NCI-H748 (cell line): ENCODE measurements at regions not wholly inside any gene's neighbourhood (a gene's known extent, or its start where the extent isn't known, plus 50 kb on each side); places are given as distances from the start of the nearest gene placed in this dataset.
"Not testable (repeated sequence)": the region's sequence is repeated elsewhere in the genome, so short reads cannot be mapped to it uniquely, and the experiment has no call there.

Experiments
- DNase-seq: peaks from one replicate; lab custom pipeline; 2025; ENCODE audit not compliant: unreplicated experiment; lab: John Stamatoyannopoulos, UW

GRCh38 chr9:78707080-78707479 is 410.2 kb downstream of the PSAT1 start:
- no peak for DNase-seq

DNA sequence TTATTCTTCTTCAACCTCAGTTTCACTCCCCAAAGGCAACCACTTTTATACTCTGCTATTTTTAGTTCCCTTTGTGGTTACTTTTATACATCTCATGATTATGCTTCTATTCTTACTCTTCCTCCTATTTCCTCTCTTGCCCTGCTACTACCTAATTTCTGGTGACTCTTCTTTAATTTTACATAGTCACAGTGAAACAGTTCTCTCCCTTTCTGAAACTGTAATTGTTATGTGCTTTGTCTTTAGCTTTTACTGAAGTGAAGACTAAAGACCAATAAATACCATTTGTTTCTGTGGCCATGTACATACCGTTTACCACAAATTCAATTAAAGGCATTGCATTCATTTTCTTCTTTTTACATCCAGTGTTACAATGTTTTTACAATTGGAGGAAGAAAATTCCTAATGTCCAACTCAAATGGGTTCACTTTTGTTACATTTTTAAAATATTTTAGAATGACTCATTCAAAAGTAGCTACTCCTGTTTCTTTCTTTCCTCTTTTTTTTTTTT is 410.6 kb downstream of the PSAT1 start:
- DNase-seq, result no peak

DNA sequence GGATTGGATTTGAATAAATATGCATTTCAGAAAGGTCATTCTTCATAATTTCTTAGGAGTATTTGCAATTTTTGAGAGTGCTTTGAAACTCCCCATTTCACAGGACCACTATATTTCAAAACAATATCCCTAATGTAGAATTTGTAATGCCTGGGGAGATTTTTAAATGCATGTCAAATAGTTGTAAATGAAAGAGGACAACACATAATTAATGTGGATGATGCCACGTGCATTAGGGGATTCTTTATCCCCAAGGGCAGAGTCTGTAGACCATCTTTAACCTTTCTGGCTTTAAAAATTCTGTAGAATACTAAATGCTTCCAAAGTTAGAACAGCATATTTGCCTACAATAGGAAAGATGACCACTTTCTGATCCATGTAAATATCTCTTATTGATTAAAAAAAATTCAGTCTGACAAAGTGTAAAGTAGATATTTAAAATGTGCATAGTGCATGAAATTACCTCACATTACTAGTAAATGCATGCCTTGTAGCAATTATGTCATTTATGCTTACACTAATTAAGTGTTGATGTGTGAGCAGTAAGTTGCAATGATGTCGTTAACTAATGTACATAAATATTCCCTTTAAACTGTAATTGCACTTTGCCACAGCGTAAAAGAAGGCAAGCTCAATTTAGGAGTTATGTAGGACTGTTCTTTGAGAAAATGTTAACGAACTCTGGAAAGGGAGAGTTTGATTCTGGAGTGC is 416.1 kb downstream of the PSAT1 start:
- peak; percentile 27 for DNase-seq

- DNase-seq, result peak; percentile 46
Observed at GRCh38 chr9:78713614-78714405, 416.9 kb downstream of the PSAT1 start.

DNA sequence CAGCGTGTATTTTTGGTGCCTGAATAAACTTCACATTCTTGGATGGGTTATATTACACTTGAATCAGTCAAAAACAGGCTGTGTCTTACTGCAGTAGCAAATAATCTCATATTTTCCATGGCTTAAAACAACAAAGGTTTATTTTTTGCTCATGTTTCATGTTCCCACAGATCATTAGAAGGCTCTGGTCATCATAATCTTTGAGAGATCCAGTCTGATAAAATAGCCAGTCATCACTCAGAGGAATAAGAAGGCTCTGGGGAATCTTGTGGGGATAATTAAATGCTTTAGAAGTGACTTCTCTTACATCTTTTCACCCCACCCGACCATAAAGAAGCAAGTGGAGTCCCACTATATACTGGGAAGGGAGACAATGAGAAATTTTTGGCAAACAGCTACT is 417.7 kb downstream of the PSAT1 start:
- no peak for DNase-seq

GRCh38 chr9:78719029-78719428 is 422.1 kb downstream of the PSAT1 start:
- DNase-seq, result not testable (repeated sequence)

DNA sequence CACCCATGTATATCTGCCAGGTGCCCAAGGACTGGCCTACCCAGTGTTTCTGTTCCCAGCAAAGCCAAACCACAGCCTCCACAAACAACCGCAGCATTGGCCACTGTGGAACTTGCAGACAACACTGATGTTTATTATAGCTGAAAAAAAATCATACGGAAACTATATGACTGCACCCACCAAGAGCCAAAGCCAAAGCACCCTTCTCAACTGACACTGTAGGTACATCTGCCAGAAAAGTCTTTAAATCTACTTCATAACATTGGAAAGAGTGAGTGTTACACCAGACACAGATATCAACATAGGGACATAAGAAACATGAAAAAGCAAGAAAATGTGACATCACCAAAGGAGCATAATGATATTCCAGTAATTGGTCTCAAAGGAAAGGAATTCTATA is 428.0 kb downstream of the PSAT1 start:
- no peak for DNase-seq

- no peak for DNase-seq
Observed at GRCh38 chr9:78725503-78725902, 428.6 kb downstream of the PSAT1 start.

DNA sequence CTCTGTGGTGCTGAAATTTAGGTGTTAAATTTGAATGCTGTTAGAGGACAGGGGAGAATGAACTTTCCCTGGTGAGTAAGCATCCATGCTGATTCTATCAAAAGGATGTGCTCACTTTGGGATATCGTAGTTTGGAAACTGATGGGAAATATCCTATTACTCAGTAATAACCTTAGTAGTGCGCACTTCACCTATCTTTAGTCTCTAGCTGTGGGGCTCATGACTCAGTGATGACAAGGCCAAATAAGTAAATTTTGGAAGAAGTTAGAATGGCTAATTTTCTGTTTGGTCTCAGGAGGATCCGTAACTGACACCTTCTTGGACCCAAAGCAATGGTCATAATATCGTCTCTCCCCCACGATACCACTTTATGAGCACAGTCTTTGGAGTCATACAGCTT is 448.4 kb downstream of the PSAT1 start:
- DNase-seq, result no peak

- peak; percentile 87 for DNase-seq
Observed at GRCh38 chr9:78746010-78746409, 449.1 kb downstream of the PSAT1 start.

GRCh38 chr9:78753039-78753438 is 456.1 kb downstream of the PSAT1 start:
- DNase-seq, result no peak

- no peak for DNase-seq
Observed at GRCh38 chr9:78756813-78757510, 460.0 kb downstream of the PSAT1 start.

DNA sequence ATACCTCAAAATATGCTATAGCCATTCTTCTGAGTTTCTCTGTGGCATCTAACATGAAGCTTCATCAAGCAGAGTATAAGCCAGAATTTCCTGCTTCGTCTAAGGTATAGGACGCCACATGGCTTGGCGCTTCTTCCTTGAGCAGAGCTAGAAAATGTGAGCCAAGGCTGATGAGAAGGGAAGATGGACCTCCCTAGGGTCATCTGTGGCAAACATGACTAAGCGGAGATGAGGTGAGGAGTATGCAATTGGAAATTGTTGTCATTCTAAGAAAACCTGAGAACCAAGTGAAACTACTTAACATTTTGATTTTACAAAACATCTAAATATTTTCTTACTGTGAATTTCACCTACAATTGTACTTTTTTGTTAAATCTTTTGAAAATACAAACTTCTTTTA is 466.5 kb downstream of the PSAT1 start:
- no peak for DNase-seq

DNA sequence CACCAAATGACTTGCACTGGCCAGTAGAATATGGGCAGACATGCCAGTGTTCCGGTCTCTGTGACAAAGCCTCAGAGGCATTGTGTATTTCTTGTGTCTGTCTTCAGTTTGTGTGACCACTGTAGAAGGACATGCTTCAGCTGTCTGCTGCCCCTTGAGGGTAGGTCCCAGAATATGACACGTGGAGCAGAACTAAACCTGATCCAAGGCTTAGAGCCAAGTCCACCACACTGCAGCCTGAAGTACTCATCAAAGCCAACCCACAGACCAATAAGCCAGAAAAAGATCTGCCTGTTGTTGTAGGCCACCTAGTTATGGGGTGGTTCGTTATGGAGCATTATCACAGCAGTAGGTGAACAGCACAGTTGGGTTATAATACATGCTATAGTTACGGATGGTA is 468.9 kb downstream of the PSAT1 start:
- DNase-seq, result no peak

DNA sequence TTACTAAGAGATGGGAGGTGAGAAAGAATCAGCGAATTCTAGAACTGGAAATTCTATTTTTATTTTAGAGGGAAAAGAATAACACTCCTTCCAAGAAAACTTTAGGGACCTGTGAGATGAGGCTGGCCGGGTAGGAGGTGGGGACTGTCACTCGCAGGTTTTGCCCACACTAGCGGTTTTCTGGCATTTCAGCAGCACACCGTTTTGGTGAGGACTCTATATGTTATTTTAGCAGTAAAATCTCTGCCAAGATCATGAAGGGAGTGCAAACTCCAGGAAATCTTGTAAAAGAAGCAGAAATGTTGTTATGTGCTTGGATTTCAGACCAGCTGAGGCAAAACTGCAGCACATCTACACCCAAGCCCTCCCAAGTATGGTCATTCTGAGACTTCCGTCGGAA is 470.6 kb downstream of the PSAT1 start:
- DNase-seq, result no peak

DNA sequence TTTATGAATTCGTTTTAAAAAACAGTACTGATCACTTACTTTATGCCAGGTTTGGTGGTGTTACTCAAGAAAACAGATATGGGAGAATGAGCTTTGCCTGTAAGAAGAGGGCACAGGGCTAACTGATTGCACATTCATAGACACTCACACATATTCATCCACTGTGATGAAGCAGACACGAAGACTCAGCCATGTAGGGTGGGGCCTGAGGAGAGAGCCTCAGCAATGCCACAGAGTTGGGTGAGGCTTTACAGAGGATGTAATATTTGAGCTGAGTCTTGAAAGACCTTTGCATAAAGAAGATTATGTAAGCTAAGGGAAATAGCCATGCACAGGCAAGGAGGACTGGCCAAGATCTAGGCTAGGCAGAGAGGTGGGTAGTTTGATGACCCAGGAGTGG is 472.8 kb downstream of the PSAT1 start:
- DNase-seq, result no peak

- DNase-seq, result no peak
Observed at GRCh38 chr9:78775211-78775610, 478.3 kb downstream of the PSAT1 start.

DNA sequence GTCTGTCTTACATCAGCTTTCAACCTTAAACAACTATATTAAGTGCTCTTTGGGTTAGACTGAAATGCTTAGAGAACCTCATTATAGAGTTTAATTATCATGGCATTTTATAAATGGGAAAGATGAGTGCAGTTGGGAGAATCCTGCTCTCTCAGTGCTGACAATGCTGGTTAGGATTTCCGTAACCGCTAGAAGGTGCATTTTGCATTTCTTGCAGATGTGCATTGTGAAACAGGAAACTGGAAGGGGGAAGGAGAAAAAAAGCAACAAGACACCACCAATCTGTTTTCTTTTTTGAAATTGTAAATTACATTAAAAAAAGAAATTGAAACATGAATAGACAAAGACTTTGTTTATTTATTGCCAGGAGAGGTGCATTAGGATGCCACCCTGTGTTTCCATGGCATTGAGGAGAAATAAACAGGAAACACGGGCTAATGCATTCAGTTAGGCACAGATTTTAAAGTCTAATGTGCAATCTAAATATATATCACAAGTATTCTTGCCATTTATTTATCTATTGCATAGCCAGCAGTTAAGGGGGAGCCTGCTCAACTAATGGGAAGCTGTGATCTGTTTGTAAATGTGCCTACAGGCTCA is 478.9 kb downstream of the PSAT1 start:
- peak; percentile 17 for DNase-seq

GRCh38 chr9:78777747-78778146 is 480.8 kb downstream of the PSAT1 start:
- DNase-seq, result no peak

GRCh38 chr9:78778318-78778717 is 481.4 kb downstream of the PSAT1 start:
- DNase-seq, result no peak

DNA sequence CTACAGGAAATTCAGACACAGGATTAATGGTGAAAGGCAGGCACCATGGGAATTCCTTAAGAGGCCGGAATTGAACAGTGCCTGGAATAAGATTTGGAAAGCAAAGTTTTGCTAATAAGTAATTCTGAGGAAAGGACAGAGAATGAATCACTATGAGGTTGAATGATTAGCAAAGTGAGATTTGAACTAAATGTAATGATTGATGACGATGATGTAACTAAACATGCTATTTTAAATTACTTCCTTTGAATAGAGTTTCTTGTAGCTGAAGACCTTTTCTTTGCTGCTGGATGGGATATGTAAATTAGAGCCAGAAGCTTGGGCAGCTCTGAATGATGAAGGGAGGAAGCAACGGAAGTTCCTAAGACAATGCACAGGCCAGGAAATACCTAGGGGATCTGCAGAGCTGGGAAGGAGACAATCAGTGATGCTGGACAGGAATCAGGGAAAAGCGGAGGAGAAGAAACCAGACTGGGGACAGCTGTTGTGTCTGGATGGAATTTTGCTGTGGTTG is 482.0 kb downstream of the PSAT1 start:
- no peak for DNase-seq
